Aorta (tissue), 5 donors: ENCODE measurements at regions not wholly inside any gene's neighbourhood (a gene's known extent, or its start where the extent isn't known, plus 50 kb on each side); places are given as distances from the start of the nearest gene placed in this dataset.
A peak's percentile ranks its signal among the peaks of the same experiment; 100 is the strongest.

ENCODE experiments used
- ATAC-seq: fragments of 200-7000 bp; cut with Tn5 transposase; one replicate; pipeline ENCODE4 v1.9.1; 2022; ENCODE audit warnings: moderate library complexity; ENCODE audit not compliant: low FRiP score
- DNase-seq, 2 donors: peaks; one replicate each; pipeline ENCODE4 v3.0.0-alpha.2; 2020
- H3K27ac ChIP-seq, 2 donors: one replicate each; pipeline ENCODE4 v1.5.1; 2013; ENCODE audit warnings: low read length in 2 of 2, mild to moderate bottlenecking in 2 of 2, moderate library complexity in 2 of 2, control low read depth in 1 of 2, inconsistent platforms in 1 of 2, low read depth in 1 of 2
- H3K27me3 ChIP-seq, 2 donors: one replicate each; pipeline ENCODE4 v1.6.1; 2013; ENCODE audit warnings: control low read depth in 1 of 2, low read length in 1 of 2, mild to moderate bottlenecking in 1 of 2, moderate library complexity in 1 of 2; ENCODE audit not compliant: insufficient read depth in 2 of 2, control insufficient read depth in 1 of 2
- H3K36me3 ChIP-seq, 2 donors: one replicate each; pipeline ENCODE4 v1.6.1; 2013; ENCODE audit warnings: control low read depth in 1 of 2, low read length in 1 of 2, mild to moderate bottlenecking in 1 of 2; ENCODE audit not compliant: insufficient read depth in 2 of 2, control insufficient read depth in 1 of 2
- H3K4me1 ChIP-seq, 2 donors: one replicate each; pipeline ENCODE4 v1.6.1; 2013; ENCODE audit warnings: low read length in 2 of 2, control low read depth in 1 of 2, mild to moderate bottlenecking in 1 of 2, moderate library complexity in 1 of 2; ENCODE audit not compliant: insufficient read depth in 2 of 2, control insufficient read depth in 1 of 2
- H3K4me3 ChIP-seq, 2 donors: one replicate each; pipeline ENCODE4 v1.5.1; 2013; ENCODE audit warnings: low read length in 2 of 2, control low read depth in 1 of 2, mild to moderate bottlenecking in 1 of 2
- H3K9me3 ChIP-seq: one replicate; pipeline ENCODE4 v1.6.1; 2013; ENCODE audit warnings: mild to moderate bottlenecking, low read length; ENCODE audit not compliant: control insufficient read depth
- WGBS, 2 donors: extraction: QIAGEN DNeasy Blood & Tissue Kit; methylation state at CpG; one replicate each; pipeline ENCODE4 v1.1.7; 2013; 5-methylcytosine and 5-hydroxymethylcytosine counted together
- intact Hi-C, 2 donors: fragments of 100-400 bp; cut with DNase I; formaldehyde crosslinking; loops; one replicate each; pipeline versions ENCODE4 v1.14.2 to v1.15.0; 2022
- donor health status: healthy with polysubstance abuse.
- donor health status: Bipolar disorder and iron deficiency.
- donor health status: DM: no; HTN: no; CAD: no.
- donor health status: DM: no; HTN: no; CAD: no.
- donor health status: DM: yes; HTN: yes; CAD: no.

- Histone ChIP-seq H3K36me3 (no peaks in the 10 kb centered on the region), H3K27me3 (no peaks in the 10 kb centered on the region), H3K4me3 (no peak overlapping the region), H3K9me3 (no peaks in the 10 kb centered on the region), H3K27ac (peak overlapping the region in 1 of 2 donors; percentile 6), H3K4me1 (no peaks in the 10 kb centered on the region)
- WGBS, 2 donors, result 42 to 49% methylated on average over 3 of the region's 3 CpGs
- ATAC-seq, result peak; percentile 67
- intact Hi-C loops, result no loop called here
- no peak for DNase-seq
These were observed 246.9 kb upstream of the IRF2BP2 start for GRCh38 chr1:234856845-234857245.

- intact Hi-C loops, result no loop called here
- no peaks in the 10 kb centered on the region for H3K27me3 ChIP-seq
These were observed 245.9 kb upstream of the IRF2BP2 start for GRCh38 chr1:234855851-234856250.

DNA sequence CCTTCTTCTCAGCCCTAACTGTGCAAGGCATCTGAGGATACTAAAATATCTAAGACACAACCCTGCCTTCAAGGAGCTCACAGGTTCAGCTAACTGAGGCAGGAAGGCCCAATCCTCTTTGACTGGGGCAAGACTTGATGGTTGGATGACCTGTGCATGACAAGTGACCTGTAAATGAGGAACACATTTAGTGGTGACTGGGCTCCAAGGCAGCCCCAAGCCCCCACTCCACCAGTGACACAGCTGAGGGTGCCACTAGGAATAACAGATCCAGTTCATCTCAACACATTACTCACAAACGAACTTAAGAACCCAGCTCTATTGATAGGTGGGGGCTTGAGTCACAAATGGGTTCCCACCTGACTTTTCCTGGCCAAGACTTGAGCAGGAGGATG is 244.7 kb upstream of the IRF2BP2 start:
- H3K27ac ChIP-seq, result no peak overlapping the region
- 82 to 89% methylated on average over 1 of the region's 1 CpG for WGBS, 2 donors
- no peaks in the 10 kb centered on the region for H3K9me3 ChIP-seq
- intact Hi-C loops, result no loop called here
- H3K27me3 ChIP-seq, result no peaks in the 10 kb centered on the region
- no peak overlapping the region for H3K4me3 ChIP-seq
- no peaks in the 10 kb centered on the region for H3K36me3 ChIP-seq
- DNase-seq (no peak), ATAC-seq (no peak)
- H3K4me1 ChIP-seq, result no peaks in the 10 kb centered on the region

More at GRCh38 chr1:234855851-234856250, 245.9 kb upstream of the IRF2BP2 start:
- no peak for DNase-seq
- Histone ChIP-seq H3K36me3 (no peaks in the 10 kb centered on the region), H3K9me3 (no peaks in the 10 kb centered on the region), H3K4me1 (no peaks in the 10 kb centered on the region), H3K4me3 (no peak overlapping the region), H3K27ac (no peak overlapping the region)
- no peak for ATAC-seq
- 97% methylated on average over 3 of the region's 3 CpGs for WGBS, 2 donors

DNA sequence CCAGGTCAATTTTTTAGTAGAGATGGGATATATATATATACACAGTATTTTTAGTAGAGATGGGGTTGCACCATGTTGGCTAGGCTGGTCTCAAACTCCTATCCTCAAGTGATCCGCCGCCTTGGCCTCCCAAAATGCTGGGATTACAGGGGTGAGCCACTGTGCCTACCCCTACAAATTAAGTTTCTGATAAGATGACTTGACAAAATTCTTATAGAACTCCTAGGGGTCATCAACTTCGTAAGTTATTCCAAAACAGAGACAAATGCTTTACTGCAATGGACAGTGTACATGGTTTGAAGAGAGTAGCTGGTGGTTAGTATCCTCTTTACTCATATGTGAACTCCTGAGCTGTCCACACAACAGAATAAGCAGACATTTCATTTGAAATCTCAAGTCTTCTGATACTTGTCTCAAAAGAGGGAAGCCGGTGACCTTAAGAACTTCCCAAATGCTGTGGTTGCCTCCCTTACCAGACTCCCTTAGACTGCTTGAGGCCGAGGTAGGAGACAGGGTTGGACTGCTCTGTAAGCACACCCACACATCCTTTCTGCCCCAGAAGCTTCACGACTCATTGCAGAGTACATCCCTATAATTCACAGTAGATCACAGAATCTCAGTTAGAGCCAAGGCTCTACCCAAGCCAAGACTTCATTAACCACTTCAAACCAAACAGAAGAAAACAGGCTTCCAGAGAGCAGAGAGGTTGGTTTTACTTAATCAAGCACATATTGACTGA is 244.1 kb upstream of the IRF2BP2 start:
- no peak for DNase-seq
- ATAC-seq, result no peak
- H3K4me3 ChIP-seq, result no peak overlapping the region
- no peaks in the 10 kb centered on the region for H3K4me1 ChIP-seq
- H3K9me3 ChIP-seq, result no peaks in the 10 kb centered on the region
- no peak overlapping the region for H3K27ac ChIP-seq
- WGBS, 2 donors, result 82 to 84% methylated on average over 6 of the region's 6 CpGs
- no peaks in the 10 kb centered on the region for H3K27me3 ChIP-seq
- H3K36me3 ChIP-seq, result no peaks in the 10 kb centered on the region
- intact Hi-C loops, result no loop called here

GRCh38 chr1:234852659-234853058 is 242.7 kb upstream of the IRF2BP2 start:
- no peaks in the 10 kb centered on the region for H3K9me3 ChIP-seq
- 97 to 99% methylated on average over 3 of the region's 3 CpGs for WGBS, 2 donors
- ATAC-seq, result no peak
- H3K27ac ChIP-seq, result no peak overlapping the region
- H3K27me3 ChIP-seq, result no peaks in the 10 kb centered on the region
- H3K36me3 ChIP-seq, result no peaks in the 10 kb centered on the region
- H3K4me3 ChIP-seq, result no peak overlapping the region
- no peak for DNase-seq
- no peaks in the 10 kb centered on the region for H3K4me1 ChIP-seq
- intact Hi-C loops, result no loop called here

GRCh38 chr1:234851450-234852438 is 241.8 kb upstream of the IRF2BP2 start:
- DNase-seq (peak in 1 of 2 donors; percentile 76), ATAC-seq (peak; percentile 43)
- intact Hi-C loops, result no loop called here
- Histone ChIP-seq H3K4me3 (no peak overlapping the region), H3K27me3 (no peaks in the 10 kb centered on the region), H3K4me1 (no peaks in the 10 kb centered on the region), H3K9me3 (no peaks in the 10 kb centered on the region), H3K27ac (no peak overlapping the region), H3K36me3 (no peaks in the 10 kb centered on the region)
- 56 to 62% methylated on average over 9 of the region's 9 CpGs for WGBS, 2 donors

- intact Hi-C loops, result loop anchor here in 1 of 2 donors (10.0 kb wide), 1 partner anchor 95 kb away; no protein-coding TSS in a partner anchor
- Histone ChIP-seq H3K4me1 (no peaks in the 10 kb centered on the region), H3K4me3 (no peak overlapping the region), H3K9me3 (no peaks in the 10 kb centered on the region), H3K27ac (no peak overlapping the region), H3K36me3 (no peaks in the 10 kb centered on the region), H3K27me3 (no peaks in the 10 kb centered on the region)
- DNase-seq, result no peak
- ATAC-seq, result no peak
- 91 to 93% methylated on average over 8 of the region's 8 CpGs for WGBS, 2 donors
These were observed 239.9 kb upstream of the IRF2BP2 start for GRCh38 chr1:234849832-234850231.

DNA sequence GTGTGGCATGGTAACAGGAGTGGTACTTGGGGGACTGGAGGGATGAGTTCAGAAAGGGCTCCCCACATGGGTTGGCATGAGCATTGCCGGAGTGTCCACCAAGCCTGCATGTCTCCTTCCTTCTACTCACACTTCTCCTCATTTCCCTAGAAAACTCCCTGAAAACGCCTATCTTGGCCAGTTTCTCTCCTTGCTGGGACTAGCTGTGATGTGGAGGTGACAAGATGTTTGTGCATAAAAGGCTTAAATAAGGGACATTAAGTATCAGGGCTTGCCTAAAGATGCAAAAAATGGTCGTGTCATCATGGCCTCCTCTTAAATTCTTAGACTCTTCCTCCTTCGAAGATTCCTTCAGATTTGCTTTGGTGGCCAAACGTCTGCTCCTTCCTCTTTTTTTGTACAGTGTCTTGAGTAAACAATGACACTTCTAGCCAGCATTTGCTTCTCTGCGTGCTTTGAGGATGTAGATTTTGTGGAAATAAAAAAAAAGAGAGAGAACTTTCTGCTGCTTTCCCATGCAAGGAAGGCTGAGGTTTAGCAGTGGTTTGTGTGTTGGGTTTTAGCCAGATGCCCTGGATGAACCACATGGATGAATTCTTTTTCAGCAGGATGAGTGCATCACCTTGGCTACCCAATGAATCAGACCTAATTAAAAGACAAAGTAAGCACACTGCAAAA is 239.1 kb upstream of the IRF2BP2 start:
- no peaks in the 10 kb centered on the region for H3K36me3 ChIP-seq
- no peaks in the 10 kb centered on the region for H3K9me3 ChIP-seq
- H3K27me3 ChIP-seq, result no peaks in the 10 kb centered on the region
- no peak overlapping the region for H3K27ac ChIP-seq
- DNase-seq (no peak), ATAC-seq (no peak)
- intact Hi-C loops, result loop anchor here in 1 of 2 donors (10.0 kb wide), 1 partner anchor 94 kb away; no protein-coding TSS in a partner anchor
- no peaks in the 10 kb centered on the region for H3K4me1 ChIP-seq
- WGBS, 2 donors, result 77 to 79% methylated on average over 6 of the region's 6 CpGs
- no peak overlapping the region for H3K4me3 ChIP-seq
